HEK293T (cell line): ENCODE measurements at regions not wholly inside any gene's neighbourhood (a gene's known extent, or its start where the extent isn't known, plus 50 kb on each side); places are given as distances from the start of the nearest gene placed in this dataset.

Source experiments
- ARNT ChIP-seq: fragments of 450-650 bp; IDR thresholded peaks from 2 replicates; pipeline ENCODE4 v1.6.1; 2017; ENCODE audit warnings: mild to moderate bottlenecking
- HDGF ChIP-seq: fragments of 450-650 bp; IDR thresholded peaks from 2 replicates; pipeline ENCODE4 v1.6.1; 2017; ENCODE audit warnings: antibody characterized with exemption, borderline replicate concordance
- TARDBP ChIP-seq: fragments of 450-650 bp; IDR thresholded peaks from 2 replicates; pipeline ENCODE4 v1.6.1; 2016

DNA sequence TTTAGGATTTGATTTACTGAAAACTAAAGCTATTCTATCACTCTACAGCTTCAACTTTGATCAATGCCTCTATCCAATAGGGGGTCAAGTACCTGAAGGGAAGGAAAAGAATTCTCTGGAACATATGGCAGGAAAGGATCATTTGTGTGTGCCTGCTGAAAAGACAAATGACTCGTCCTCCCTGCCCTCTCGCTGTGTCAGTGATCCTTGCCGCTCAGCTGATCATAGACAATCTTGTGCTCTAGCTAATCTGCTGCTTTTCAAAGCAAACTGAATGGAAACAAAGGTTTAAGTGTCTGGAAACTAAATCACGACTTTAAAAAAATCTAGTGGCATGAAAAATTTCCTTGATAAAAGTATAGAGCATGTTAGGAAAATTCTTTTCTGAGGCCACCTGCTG lies 75.6 kb upstream of the CPO start:
- TF ChIP-seq TARDBP = no peak
- no peak for TF ChIP-seq ARNT
- TF ChIP-seq HDGF = no peak
